Small intestine (tissue), 7 donors: ENCODE measurements at regions not wholly inside any gene's neighbourhood (a gene's known extent, or its start where the extent isn't known, plus 50 kb on each side); places are given as distances from the start of the nearest gene placed in this dataset.

Source experiments
- DNase-seq, 2 donors: peaks; one replicate each; pipeline versions ENCODE4 v3.0.0 to v3.0.0-alpha.2; 2013
- FAIRE-seq: peaks from 2 replicates; lab custom pipeline; 2012; peaks lifted over from hg19 to GRCh38; lab: Jason Lieb, UNC
- H3K27ac ChIP-seq, 3 donors: one replicate each; pipeline ENCODE4 v1.5.1; 2013; ENCODE audit warnings: low read length in 2 of 3, mild to moderate bottlenecking in 2 of 3, control low read depth in 1 of 3, inconsistent platforms in 1 of 3, low read depth in 1 of 3, moderate library complexity in 1 of 3
- H3K27me3 ChIP-seq, 3 donors: one replicate each; pipeline ENCODE4 v1.6.1; 2013; ENCODE audit warnings: low read length in 3 of 3, inconsistent platforms in 1 of 3; ENCODE audit not compliant: control insufficient read depth in 3 of 3, insufficient read depth in 3 of 3
- H3K36me3 ChIP-seq, 3 donors: one replicate each; pipeline ENCODE4 v1.6.1; 2013; ENCODE audit warnings: low read length in 3 of 3, inconsistent platforms in 1 of 3, low read depth in 1 of 3, mild to moderate bottlenecking in 1 of 3, moderate library complexity in 1 of 3; ENCODE audit not compliant: control insufficient read depth in 3 of 3, insufficient read depth in 2 of 3
- H3K4me1 ChIP-seq, 3 donors: one replicate each; pipeline ENCODE4 v1.6.1; 2013; ENCODE audit warnings: low read length in 2 of 3, inconsistent platforms in 1 of 3, low read depth in 1 of 3, mild to moderate bottlenecking in 1 of 3, moderate library complexity in 1 of 3; ENCODE audit not compliant: control insufficient read depth in 3 of 3, insufficient read depth in 2 of 3
- H3K4me3 ChIP-seq, 3 donors: one replicate each; pipeline ENCODE4 v1.5.1; 2013; ENCODE audit warnings: low read length in 3 of 3, control low read depth in 1 of 3, inconsistent platforms in 1 of 3, low read depth in 1 of 3, mild to moderate bottlenecking in 1 of 3, moderate library complexity in 1 of 3
- H3K9me3 ChIP-seq, 2 donors: one replicate each; pipeline ENCODE4 v1.6.1; 2013; ENCODE audit warnings: low read depth in 1 of 2, low read length in 1 of 2; ENCODE audit not compliant: control insufficient read depth in 2 of 2, insufficient read depth in 1 of 2
- WGBS, 3 donors: extraction: QIAGEN DNeasy Blood & Tissue Kit; methylation state at CpG; one replicate each; pipeline ENCODE4 v1.1.7; 2013; 5-methylcytosine and 5-hydroxymethylcytosine counted together
- donor health status: healthy with polysubstance abuse.
- donor health status: control.
- donor health status: control.
- donor health status: Bipolar disorder and iron deficiency.
- donor health status: healthy.

GRCh38 chr6:147023581-147023980 is 180.6 kb upstream of the STXBP5 start:
- WGBS, 3 donors: 79 to 93% (median 82%) methylated on average over 3 of the region's 3 CpGs
- H3K27ac ChIP-seq: no peak overlapping the region
- H3K27me3 ChIP-seq: no peaks in the 10 kb centered on the region
- DNase-seq (no peak), FAIRE-seq (no peak)
- H3K4me3 ChIP-seq: no peak overlapping the region
- no peaks in the 10 kb centered on the region for H3K36me3 ChIP-seq
- no peaks in the 10 kb centered on the region for H3K9me3 ChIP-seq
- no peaks in the 10 kb centered on the region for H3K4me1 ChIP-seq

GRCh38 chr6:147029923-147030322 is 174.3 kb upstream of the STXBP5 start:
- H3K27ac ChIP-seq: no peak overlapping the region
- no peaks in the 10 kb centered on the region for H3K27me3 ChIP-seq
- DNase-seq: no peak
- no peak for FAIRE-seq
- no peaks in the 10 kb centered on the region for H3K9me3 ChIP-seq
- no peaks in the 10 kb centered on the region for H3K4me1 ChIP-seq
- H3K36me3 ChIP-seq: no peaks in the 10 kb centered on the region
- H3K4me3 ChIP-seq: no peak overlapping the region
- WGBS, 3 donors: 90 to 96% (median 92%) methylated on average over 1 of the region's 1 CpG

DNA sequence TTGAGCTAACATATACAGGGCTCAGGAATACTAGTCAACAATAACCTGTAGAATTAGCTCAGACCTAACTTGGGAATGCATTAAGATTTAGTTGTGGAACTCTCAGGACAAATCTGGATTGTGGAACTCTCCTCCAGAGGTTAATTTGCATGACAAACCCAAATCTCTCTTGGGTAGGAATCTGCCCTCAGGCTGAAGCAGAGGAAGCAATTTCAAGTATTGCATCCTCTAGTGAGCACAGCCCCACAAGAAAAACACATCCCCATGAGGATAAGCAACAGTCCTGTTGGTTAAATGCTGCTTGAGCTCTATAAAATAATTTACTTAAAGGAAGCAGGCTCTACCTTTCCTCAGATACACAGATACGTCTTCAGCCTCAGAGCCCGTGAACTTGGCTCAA is 170.9 kb upstream of the STXBP5 start:
- WGBS, 3 donors: 69 to 83% (median 81%) methylated on average over 2 of the region's 2 CpGs

GRCh38 chr6:147035886-147036285 is 168.3 kb upstream of the STXBP5 start:
- Histone ChIP-seq H3K4me3 (no peak overlapping the region), H3K36me3 (no peaks in the 10 kb centered on the region), H3K27me3 (no peaks in the 10 kb centered on the region), H3K9me3 (no peaks in the 10 kb centered on the region), H3K4me1 (no peaks in the 10 kb centered on the region), H3K27ac (no peak overlapping the region)
- WGBS, 3 donors: 70 to 86% (median 77%) methylated on average over 2 of the region's 2 CpGs
- DNase-seq (no peak), FAIRE-seq (no peak)

More for the DNA sequence above, 170.9 kb upstream of the STXBP5 start:
- no peak overlapping the region for H3K27ac ChIP-seq
- no peaks in the 10 kb centered on the region for H3K36me3 ChIP-seq
- H3K27me3 ChIP-seq: no peaks in the 10 kb centered on the region
- DNase-seq (no peak), FAIRE-seq (no peak)
- H3K9me3 ChIP-seq: no peaks in the 10 kb centered on the region
- H3K4me3 ChIP-seq: no peak overlapping the region
- no peaks in the 10 kb centered on the region for H3K4me1 ChIP-seq

- H3K27ac ChIP-seq: no peak overlapping the region
These were observed 166.3 kb upstream of the STXBP5 start for GRCh38 chr6:147037881-147038280.

GRCh38 chr6:147040121-147040910 is 163.9 kb upstream of the STXBP5 start:
- Histone ChIP-seq H3K4me3 (no peak overlapping the region), H3K36me3 (no peaks in the 10 kb centered on the region), H3K27ac (no peak overlapping the region), H3K4me1 (no peaks in the 10 kb centered on the region), H3K27me3 (no peaks in the 10 kb centered on the region), H3K9me3 (no peaks in the 10 kb centered on the region)
- FAIRE-seq (no peak), DNase-seq (no peak)
- 84 to 91% (median 89%) methylated on average over 2 of the region's 2 CpGs for WGBS, 3 donors

More at GRCh38 chr6:147037881-147038280, 166.3 kb upstream of the STXBP5 start:
- H3K4me1 ChIP-seq: no peaks in the 10 kb centered on the region
- no peak for DNase-seq
- H3K36me3 ChIP-seq: no peaks in the 10 kb centered on the region
- no peaks in the 10 kb centered on the region for H3K27me3 ChIP-seq
- H3K4me3 ChIP-seq: no peak overlapping the region
- no peaks in the 10 kb centered on the region for H3K9me3 ChIP-seq
- no peak for FAIRE-seq
- 88 to 93% (median 92%) methylated on average over 2 of the region's 2 CpGs for WGBS, 3 donors

- FAIRE-seq (no peak), DNase-seq (no peak)
- Histone ChIP-seq H3K4me1 (no peaks in the 10 kb centered on the region), H3K4me3 (no peak overlapping the region), H3K9me3 (no peaks in the 10 kb centered on the region), H3K36me3 (no peaks in the 10 kb centered on the region), H3K27ac (no peak overlapping the region), H3K27me3 (no peaks in the 10 kb centered on the region)
- 71 to 85% (median 81%) methylated on average over 2 of the region's 2 CpGs for WGBS, 3 donors
These were observed 161.5 kb upstream of the STXBP5 start for GRCh38 chr6:147042679-147043078.

GRCh38 chr6:147043994-147044477 is 160.2 kb upstream of the STXBP5 start:
- Histone ChIP-seq H3K4me3 (no peak overlapping the region), H3K36me3 (no peaks in the 10 kb centered on the region), H3K4me1 (no peaks in the 10 kb centered on the region), H3K27ac (no peak overlapping the region), H3K9me3 (no peaks in the 10 kb centered on the region), H3K27me3 (no peaks in the 10 kb centered on the region)
- WGBS, 3 donors: 87 to 89% (median 88%) methylated on average over 5 of the region's 5 CpGs
- FAIRE-seq (no peak), DNase-seq (no peak)
